Mucosa of descending colon (tissue), 3 donors: ENCODE measurements at regions not wholly inside any gene's neighbourhood (a gene's known extent, or its start where the extent isn't known, plus 50 kb on each side); places are given as distances from the start of the nearest gene placed in this dataset.

Experiments
- ATAC-seq: fragments of 200-7000 bp; cut with Tn5 transposase; one replicate; pipeline ENCODE4 v1.9.1; 2020; ENCODE audit warnings: mild to moderate bottlenecking, moderate library complexity
- DNase-seq, 3 donors: peaks; one replicate each; pipeline ENCODE4 v3.0.0-alpha.2; 2020
- H3K36me3 ChIP-seq: fragments of 200-600 bp; one replicate; pipeline ENCODE4 v1.8.0; 2021; ENCODE audit warnings: low read depth, mild to moderate bottlenecking
- H3K4me1 ChIP-seq: fragments of 200-600 bp; one replicate; pipeline ENCODE4 v1.8.0; 2021; ENCODE audit warnings: low read depth, mild to moderate bottlenecking
- H3K4me3 ChIP-seq: fragments of 200-600 bp; one replicate; pipeline ENCODE4 v1.8.0; 2021; ENCODE audit warnings: mild to moderate bottlenecking
- H3K9me3 ChIP-seq: fragments of 200-600 bp; one replicate; pipeline ENCODE4 v1.8.0; 2021; ENCODE audit warnings: mild to moderate bottlenecking
- intact Hi-C, 2 donors: fragments of 100-400 bp; cut with DNase I in 1 of 2; cut with micrococcal nuclease in 1 of 2; formaldehyde crosslinking; loops; one replicate each; pipeline versions ENCODE4 v1.11.0 to v1.11.1; 2022; cut with DNase I, micrococcal nuclease
- TF ChIP-seq, protein P1 (sequence below): fragments of 200-600 bp; IDR thresholded peaks from one replicate; pipeline ENCODE4 v1.8.0; 2022; ENCODE audit warnings: antibody characterized with exemption, mild to moderate bottlenecking
- donor health status: DM: no; HTN: no; CAD: no; lungs with moderate emphysema.
- donor health status: DM: no; HTN: no; CAD: no.
- donor health status: DM: no; HTN: yes; CAD: no.

DNA sequence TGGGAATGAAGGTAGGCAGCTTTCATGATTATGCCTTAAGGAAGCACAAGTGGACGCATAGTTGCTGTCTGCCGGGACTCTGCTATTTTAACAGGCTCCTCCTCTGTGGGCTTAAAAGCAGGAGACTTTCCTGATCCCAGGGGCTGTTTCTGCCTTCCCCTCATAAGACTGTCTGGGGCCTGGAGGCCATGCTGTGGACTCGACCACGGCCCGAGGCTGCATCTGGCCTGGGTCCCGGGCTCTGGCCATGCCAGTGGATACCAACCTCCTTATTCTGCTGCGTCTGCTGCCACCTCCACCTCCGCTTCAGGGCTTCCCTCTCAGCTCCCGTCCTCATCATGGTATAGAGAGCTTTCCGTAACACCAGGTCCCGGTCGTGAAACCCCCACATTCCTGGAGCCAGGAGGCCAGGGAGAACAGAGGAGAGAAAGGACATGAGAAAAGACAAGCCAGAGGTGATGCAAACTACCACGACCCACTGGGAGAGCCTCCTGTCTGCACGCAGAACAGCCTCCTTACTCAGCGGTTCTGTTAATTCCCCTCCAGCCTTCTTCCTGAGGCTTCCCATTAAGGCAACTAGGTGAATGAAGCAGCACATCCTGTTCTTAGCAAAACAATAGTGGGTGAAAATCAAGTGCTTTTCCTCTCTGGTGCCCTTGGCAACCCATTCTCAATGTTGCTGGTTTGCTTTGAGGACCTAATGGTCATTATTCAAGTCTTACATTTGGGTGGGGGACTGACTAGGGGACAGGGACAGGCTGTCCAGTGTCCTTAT is 200.5 kb downstream of the KLF13 start:
- TF ChIP-seq, protein P1, sequence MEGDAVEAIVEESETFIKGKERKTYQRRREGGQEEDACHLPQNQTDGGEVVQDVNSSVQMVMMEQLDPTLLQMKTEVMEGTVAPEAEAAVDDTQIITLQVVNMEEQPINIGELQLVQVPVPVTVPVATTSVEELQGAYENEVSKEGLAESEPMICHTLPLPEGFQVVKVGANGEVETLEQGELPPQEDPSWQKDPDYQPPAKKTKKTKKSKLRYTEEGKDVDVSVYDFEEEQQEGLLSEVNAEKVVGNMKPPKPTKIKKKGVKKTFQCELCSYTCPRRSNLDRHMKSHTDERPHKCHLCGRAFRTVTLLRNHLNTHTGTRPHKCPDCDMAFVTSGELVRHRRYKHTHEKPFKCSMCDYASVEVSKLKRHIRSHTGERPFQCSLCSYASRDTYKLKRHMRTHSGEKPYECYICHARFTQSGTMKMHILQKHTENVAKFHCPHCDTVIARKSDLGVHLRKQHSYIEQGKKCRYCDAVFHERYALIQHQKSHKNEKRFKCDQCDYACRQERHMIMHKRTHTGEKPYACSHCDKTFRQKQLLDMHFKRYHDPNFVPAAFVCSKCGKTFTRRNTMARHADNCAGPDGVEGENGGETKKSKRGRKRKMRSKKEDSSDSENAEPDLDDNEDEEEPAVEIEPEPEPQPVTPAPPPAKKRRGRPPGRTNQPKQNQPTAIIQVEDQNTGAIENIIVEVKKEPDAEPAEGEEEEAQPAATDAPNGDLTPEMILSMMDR: no peak
- intact Hi-C loops: no loop called here
- Histone ChIP-seq H3K36me3 (no peaks in the 10 kb centered on the region), H3K4me1 (no peaks in the 10 kb centered on the region), H3K9me3 (no peaks in the 10 kb centered on the region), H3K4me3 (no peak overlapping the region)
- no peak for ATAC-seq
- no peak for DNase-seq

DNA sequence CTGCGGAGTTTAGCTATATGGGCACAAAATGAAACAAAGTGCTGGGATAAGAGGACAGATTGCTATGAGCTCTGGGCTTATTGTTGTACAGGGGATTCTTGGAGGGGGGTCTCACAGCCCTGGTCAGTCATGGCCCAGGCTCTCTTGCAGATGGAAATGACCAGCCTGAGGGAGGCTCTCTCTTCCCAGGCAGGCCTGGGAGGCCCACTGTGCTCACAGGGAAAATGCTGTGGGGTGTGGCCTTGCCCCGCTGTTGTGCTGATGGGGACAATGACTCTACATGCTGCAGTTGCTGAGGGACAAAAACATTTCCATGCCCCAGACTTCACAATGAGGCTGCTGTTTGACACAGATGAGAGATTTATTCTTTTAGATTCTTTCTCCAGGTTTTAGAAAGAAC is 202.2 kb downstream of the KLF13 start:
- Histone ChIP-seq H3K4me3 (no peak overlapping the region), H3K4me1 (no peaks in the 10 kb centered on the region), H3K9me3 (no peaks in the 10 kb centered on the region), H3K36me3 (no peaks in the 10 kb centered on the region)
- intact Hi-C loops: no loop called here
- DNase-seq: no peak
- TF ChIP-seq, protein P1: no peak
- ATAC-seq: no peak

DNA sequence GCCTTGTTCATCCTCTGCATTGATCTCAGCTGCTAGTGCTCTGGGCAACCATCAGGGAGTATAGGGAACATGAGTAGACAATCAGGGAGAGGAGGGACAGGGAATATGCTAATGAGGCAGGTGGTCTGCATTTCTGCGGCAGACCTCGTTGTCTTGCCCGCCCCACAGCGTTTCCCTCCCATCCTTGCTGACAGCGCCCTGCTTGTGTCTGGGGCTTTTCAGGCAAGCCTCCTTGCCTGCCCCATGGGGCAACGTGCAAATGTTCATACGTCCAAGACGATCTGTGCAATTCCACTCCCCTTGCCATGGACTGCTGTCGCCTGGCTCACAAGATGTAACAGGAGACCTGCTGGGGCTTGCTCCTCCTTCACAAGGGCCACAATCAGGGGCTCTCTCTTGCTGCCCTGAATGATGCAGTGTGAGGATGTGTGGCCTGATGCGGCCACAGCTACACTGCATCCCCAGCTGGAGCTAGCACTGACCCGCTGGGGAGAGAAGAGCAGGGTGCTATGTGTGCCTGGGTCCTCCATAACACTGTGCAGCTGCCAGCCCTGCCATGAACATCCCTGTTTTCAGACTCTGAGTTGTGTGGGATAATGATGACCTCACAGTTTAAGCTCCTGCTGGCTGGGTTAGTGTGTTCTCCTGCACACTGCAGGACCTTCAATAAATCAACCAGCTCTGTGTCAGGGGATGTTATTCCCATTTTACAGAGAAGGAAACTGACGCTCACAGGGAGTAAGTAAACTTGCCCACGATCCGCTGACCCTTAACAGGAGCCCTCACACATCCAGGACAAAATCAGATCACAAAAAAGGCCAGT is 211.3 kb downstream of the KLF13 start:
- H3K9me3 ChIP-seq: no peaks in the 10 kb centered on the region
- TF ChIP-seq, protein P1: no peak
- no peak for ATAC-seq
- no peaks in the 10 kb centered on the region for H3K4me1 ChIP-seq
- no peaks in the 10 kb centered on the region for H3K36me3 ChIP-seq
- intact Hi-C loops: no loop called here
- no peak for DNase-seq
- H3K4me3 ChIP-seq: no peak overlapping the region

DNA sequence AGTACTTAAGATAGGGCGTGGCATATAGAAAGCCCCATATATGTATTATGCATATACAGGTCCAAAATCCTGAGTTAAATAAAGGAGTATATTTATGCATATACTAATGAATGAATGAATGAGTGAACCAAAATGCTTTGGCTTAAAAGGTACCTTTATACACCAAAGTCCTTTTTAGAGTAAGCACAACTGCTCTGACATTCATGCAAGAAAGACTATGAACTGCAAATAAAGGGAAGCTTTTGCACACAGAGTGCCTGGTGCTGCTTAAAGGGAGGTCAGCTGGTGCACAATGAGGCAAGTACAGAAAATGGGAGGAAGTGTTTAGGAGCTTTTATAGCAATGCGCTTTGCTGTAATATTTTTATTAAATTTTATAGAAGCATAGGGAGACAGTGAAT is 214.0 kb downstream of the KLF13 start:
- H3K36me3 ChIP-seq: no peaks in the 10 kb centered on the region
- intact Hi-C loops: no loop called here
- no peaks in the 10 kb centered on the region for H3K4me1 ChIP-seq
- no peak overlapping the region for H3K4me3 ChIP-seq
- TF ChIP-seq, protein P1: no peak
- DNase-seq: no peak
- ATAC-seq: no peak
- H3K9me3 ChIP-seq: no peaks in the 10 kb centered on the region

DNA sequence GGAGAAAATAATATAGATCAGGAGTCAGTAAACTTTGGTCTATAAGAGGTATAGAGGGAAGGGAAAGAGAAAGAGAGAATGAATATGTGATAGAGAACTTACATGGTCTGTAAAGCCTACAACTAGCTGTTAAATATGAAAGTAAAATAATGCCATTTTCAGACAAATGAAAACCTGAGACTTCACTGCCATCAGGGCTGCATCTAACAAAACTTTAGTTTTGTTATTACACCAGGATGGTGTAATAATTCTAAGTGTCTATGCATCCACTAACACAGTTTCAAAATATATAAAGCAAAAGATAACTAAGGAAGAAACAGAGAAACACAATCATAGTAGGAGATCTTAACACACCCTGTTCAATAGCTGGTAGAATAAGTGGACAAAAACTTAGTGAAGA is 217.7 kb downstream of the KLF13 start:
- TF ChIP-seq, protein P1: no peak
- intact Hi-C loops: no loop called here
- Histone ChIP-seq H3K36me3 (no peaks in the 10 kb centered on the region), H3K4me1 (no peaks in the 10 kb centered on the region), H3K4me3 (no peak overlapping the region), H3K9me3 (no peaks in the 10 kb centered on the region)
- no peak for ATAC-seq
- no peak for DNase-seq
